ENCODE measurements at regions not wholly inside any gene's neighbourhood (a gene's known extent, or its start where the extent isn't known, plus 50 kb on each side); places are given as distances from the start of the nearest gene placed in this dataset.

- TF ChIP-seq CTCF (IDR thresholded peaks at IDR 0.05; ENCODE audit: low read depth, low read length, missing input control) = no peak
- TF ChIP-seq GABPA (IDR thresholded peaks at IDR 0.05 in 1 of 2, conservative IDR thresholded peaks at IDR 0.05 in 1 of 2) = no peak
- no peak for TF ChIP-seq RAD21 (IDR thresholded peaks at IDR 0.05)
- TF ChIP-seq JUND (IDR thresholded peaks at IDR 0.05) = no peak
Measured at GRCh38 chr18:66769375-66769774, 165.5 kb upstream of the CDH19 start.

Measured in liver (tissue), 3 donors.